NCI-H446 (cell line): ENCODE measurements at regions not wholly inside any gene's neighbourhood (a gene's known extent, or its start where the extent isn't known, plus 50 kb on each side); places are given as distances from the start of the nearest gene placed in this dataset.
"Not testable (repeated sequence)": the region's sequence is repeated elsewhere in the genome, so short reads cannot be mapped to it uniquely, and the experiment has no call there.

Experiments
- DNase-seq, 2 experiments: peaks; one replicate each; lab custom pipeline; 2025; lab: John Stamatoyannopoulos, UW

- DNase-seq = no peak
Measured at GRCh38 chr18:38709122-38709521, 1143.5 kb upstream of the CELF4 start.

GRCh38 chr18:38706373-38706772, 1140.8 kb upstream of the CELF4 start:
- no peak for DNase-seq

- no peak for DNase-seq
Measured at GRCh38 chr18:38698088-38698487, 1132.5 kb upstream of the CELF4 start.

GRCh38 chr18:38695559-38696280, 1130.1 kb upstream of the CELF4 start:
- no peak for DNase-seq

GRCh38 chr18:38693104-38693503, 1127.5 kb upstream of the CELF4 start:
- DNase-seq = no peak

- no peak for DNase-seq
Measured at GRCh38 chr18:38690626-38691025, 1125.0 kb upstream of the CELF4 start.

GRCh38 chr18:38688416-38688815, 1122.8 kb upstream of the CELF4 start:
- DNase-seq = no peak

GRCh38 chr18:38670486-38670885, 1104.9 kb upstream of the CELF4 start:
- DNase-seq = no peak

- no peak for DNase-seq
Measured at GRCh38 chr18:38664929-38665328, 1099.3 kb upstream of the CELF4 start.

- no peak for DNase-seq
Measured at GRCh38 chr18:38663682-38664081, 1098.1 kb upstream of the CELF4 start.

GRCh38 chr18:38663270-38663669, 1097.7 kb upstream of the CELF4 start:
- DNase-seq = no peak

GRCh38 chr18:38654946-38655345, 1089.3 kb upstream of the CELF4 start:
- DNase-seq = peak; percentile 88 to 95

- no peak for DNase-seq
Measured at GRCh38 chr18:38651736-38652135, 1086.1 kb upstream of the CELF4 start.

- no peak for DNase-seq
Measured at GRCh38 chr18:38648179-38648578, 1082.6 kb upstream of the CELF4 start.

GRCh38 chr18:38646296-38646695, 1080.7 kb upstream of the CELF4 start:
- no peak for DNase-seq

GRCh38 chr18:38644875-38645641, 1079.5 kb upstream of the CELF4 start:
- DNase-seq = peak in 1 of 2 experiments; percentile 52

GRCh38 chr18:38642711-38643110, 1077.1 kb upstream of the CELF4 start:
- DNase-seq = no peak

GRCh38 chr18:38639700-38640099, 1074.1 kb upstream of the CELF4 start:
- not testable (repeated sequence) for DNase-seq

- DNase-seq = peak in 1 of 2 experiments; percentile 3
Measured at GRCh38 chr18:38635709-38636430, 1070.3 kb upstream of the CELF4 start.

GRCh38 chr18:38634117-38634516, 1068.5 kb upstream of the CELF4 start:
- no peak for DNase-seq

GRCh38 chr18:38633333-38633732, 1067.7 kb upstream of the CELF4 start:
- DNase-seq = no peak

GRCh38 chr18:38619129-38619528, 1053.5 kb upstream of the CELF4 start:
- no peak for DNase-seq

- no peak for DNase-seq
Measured at GRCh38 chr18:38616306-38616705, 1050.7 kb upstream of the CELF4 start.
